ENCODE measurements at regions not wholly inside any gene's neighbourhood (a gene's known extent, or its start where the extent isn't known, plus 50 kb on each side); places are given as distances from the start of the nearest gene placed in this dataset.

DNA sequence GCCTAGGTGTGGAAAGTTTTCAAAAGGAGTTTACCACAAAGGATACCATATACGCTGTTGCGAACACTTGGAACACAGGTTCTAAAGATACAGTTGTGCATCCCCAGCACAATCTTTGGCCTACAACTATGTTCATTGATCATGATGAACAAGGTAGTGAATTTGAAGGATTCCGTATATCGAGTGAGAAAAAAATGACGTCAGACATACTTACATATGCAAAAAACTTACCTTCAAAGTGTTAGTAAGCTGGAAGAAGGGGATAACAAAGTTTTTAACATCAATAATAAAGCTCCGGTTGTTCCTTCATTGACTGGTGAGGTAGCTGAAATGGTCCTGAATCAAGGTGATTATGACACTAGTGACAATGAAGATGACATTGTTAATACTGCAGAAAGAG is 133.9 kb upstream of the PDE3A start:
- Histone ChIP-seq H4K20me1 (ENCODE audit: insufficient read depth, low read length) (no peaks in the 10 kb centered on the region), H3K36me3 (replicated peaks; ENCODE audit: insufficient read depth, low read length) (no peaks in the 10 kb centered on the region), H3K4me3 (ENCODE audit: low read length) (no peak overlapping the region), H3K9me2 (replicated peaks; ENCODE audit: insufficient read depth, low read length) (no peaks in the 10 kb centered on the region), H3K4me1 (ENCODE audit: low read length) (peaks cover 7% of the 10 kb centered on the region; the same call in 1 of the 2 replicates), H3F3A (ENCODE audit: insufficient read depth, low read length) (no peaks in the 10 kb centered on the region), H3K9me3 (replicated peaks; ENCODE audit: insufficient read depth, low read length) (no peaks in the 10 kb centered on the region), H3K27ac (ENCODE audit: low read length) (no peak overlapping the region), H3K4me2 (ENCODE audit: low read depth, low read length) (no peak overlapping the region), H3K79me2 (ENCODE audit: low read length) (no peaks in the 10 kb centered on the region), H3K27me3 (replicated peaks; ENCODE audit: insufficient read depth, low read length) (no peaks in the 10 kb centered on the region), H2AFZ (ENCODE audit: low read length) (no peak overlapping the region), H3K9ac (ENCODE audit: low read length) (no peak overlapping the region)
- no peak for DNase-seq
- TF ChIP-seq CTCF (IDR thresholded peaks at IDR 0.05; ENCODE audit: low read length): no peak
- TF ChIP-seq EZH2 (optimal IDR thresholded peaks at IDR 0.05; ENCODE audit: low read depth, low read length): no peak
- no peak for TF ChIP-seq EZH2phosphoT487 (IDR thresholded peaks at IDR 0.05; ENCODE audit: low read length)

- no peaks in the 10 kb centered on the region for H3K79me2 ChIP-seq (ENCODE audit: low read length)
- no peak overlapping the region for H3K4me2 ChIP-seq (ENCODE audit: low read depth, low read length)
- TF ChIP-seq CTCF (IDR thresholded peaks at IDR 0.05; ENCODE audit: low read length) (no peak), EZH2 (optimal IDR thresholded peaks at IDR 0.05; ENCODE audit: low read depth, low read length) (no peak), EZH2phosphoT487 (IDR thresholded peaks at IDR 0.05; ENCODE audit: low read length) (no peak)
- H3K9me3 ChIP-seq (replicated peaks; ENCODE audit: insufficient read depth, low read length): no peaks in the 10 kb centered on the region
- no peak overlapping the region for H3K9ac ChIP-seq (ENCODE audit: low read length)
- H3K27me3 ChIP-seq (replicated peaks; ENCODE audit: insufficient read depth, low read length): no peaks in the 10 kb centered on the region
- H3K9me2 ChIP-seq (replicated peaks; ENCODE audit: insufficient read depth, low read length): no peaks in the 10 kb centered on the region
- H3K36me3 ChIP-seq (replicated peaks; ENCODE audit: insufficient read depth, low read length): no peaks in the 10 kb centered on the region
- H3K27ac ChIP-seq (ENCODE audit: low read length): no peak overlapping the region
- H3K4me1 ChIP-seq (ENCODE audit: low read length): peaks cover 7% of the 10 kb centered on the region; the same call in 1 of the 2 replicates
- no peak overlapping the region for H3K4me3 ChIP-seq (ENCODE audit: low read length)
- no peak for DNase-seq
- H4K20me1 ChIP-seq (ENCODE audit: insufficient read depth, low read length): no peaks in the 10 kb centered on the region
- H3F3A ChIP-seq (ENCODE audit: insufficient read depth, low read length): no peaks in the 10 kb centered on the region
- H2AFZ ChIP-seq (ENCODE audit: low read length): no peak overlapping the region
Measured at GRCh38 chr12:20237091-20237490, 131.2 kb upstream of the PDE3A start.

- no peaks in the 10 kb centered on the region for H3K27me3 ChIP-seq (replicated peaks; ENCODE audit: insufficient read depth, low read length)
- H2AFZ ChIP-seq (ENCODE audit: low read length): no peak overlapping the region
- no peaks in the 10 kb centered on the region for H3K36me3 ChIP-seq (replicated peaks; ENCODE audit: insufficient read depth, low read length)
- no peaks in the 10 kb centered on the region for H4K20me1 ChIP-seq (ENCODE audit: insufficient read depth, low read length)
- H3K79me2 ChIP-seq (ENCODE audit: low read length): no peaks in the 10 kb centered on the region
- no peak overlapping the region for H3K27ac ChIP-seq (ENCODE audit: low read length)
- H3K9me3 ChIP-seq (replicated peaks; ENCODE audit: insufficient read depth, low read length): no peaks in the 10 kb centered on the region
- H3K9ac ChIP-seq (ENCODE audit: low read length): no peak overlapping the region
- H3K4me1 ChIP-seq (ENCODE audit: low read length): no peaks in the 10 kb centered on the region
- no peaks in the 10 kb centered on the region for H3F3A ChIP-seq (ENCODE audit: insufficient read depth, low read length)
- H3K4me2 ChIP-seq (ENCODE audit: low read depth, low read length): no peak overlapping the region
- no peak for DNase-seq
- H3K9me2 ChIP-seq (replicated peaks; ENCODE audit: insufficient read depth, low read length): no peaks in the 10 kb centered on the region
- no peak overlapping the region for H3K4me3 ChIP-seq (ENCODE audit: low read length)
- TF ChIP-seq CTCF (IDR thresholded peaks at IDR 0.05; ENCODE audit: low read length) (no peak), EZH2 (optimal IDR thresholded peaks at IDR 0.05; ENCODE audit: low read depth, low read length) (no peak), EZH2phosphoT487 (IDR thresholded peaks at IDR 0.05; ENCODE audit: low read length) (no peak)
Measured at GRCh38 chr12:20245491-20245890, 122.8 kb upstream of the PDE3A start.
